ENCODE measurements at regions not wholly inside any gene's neighbourhood (a gene's known extent, or its start where the extent isn't known, plus 50 kb on each side); places are given as distances from the start of the nearest gene placed in this dataset.

DNA sequence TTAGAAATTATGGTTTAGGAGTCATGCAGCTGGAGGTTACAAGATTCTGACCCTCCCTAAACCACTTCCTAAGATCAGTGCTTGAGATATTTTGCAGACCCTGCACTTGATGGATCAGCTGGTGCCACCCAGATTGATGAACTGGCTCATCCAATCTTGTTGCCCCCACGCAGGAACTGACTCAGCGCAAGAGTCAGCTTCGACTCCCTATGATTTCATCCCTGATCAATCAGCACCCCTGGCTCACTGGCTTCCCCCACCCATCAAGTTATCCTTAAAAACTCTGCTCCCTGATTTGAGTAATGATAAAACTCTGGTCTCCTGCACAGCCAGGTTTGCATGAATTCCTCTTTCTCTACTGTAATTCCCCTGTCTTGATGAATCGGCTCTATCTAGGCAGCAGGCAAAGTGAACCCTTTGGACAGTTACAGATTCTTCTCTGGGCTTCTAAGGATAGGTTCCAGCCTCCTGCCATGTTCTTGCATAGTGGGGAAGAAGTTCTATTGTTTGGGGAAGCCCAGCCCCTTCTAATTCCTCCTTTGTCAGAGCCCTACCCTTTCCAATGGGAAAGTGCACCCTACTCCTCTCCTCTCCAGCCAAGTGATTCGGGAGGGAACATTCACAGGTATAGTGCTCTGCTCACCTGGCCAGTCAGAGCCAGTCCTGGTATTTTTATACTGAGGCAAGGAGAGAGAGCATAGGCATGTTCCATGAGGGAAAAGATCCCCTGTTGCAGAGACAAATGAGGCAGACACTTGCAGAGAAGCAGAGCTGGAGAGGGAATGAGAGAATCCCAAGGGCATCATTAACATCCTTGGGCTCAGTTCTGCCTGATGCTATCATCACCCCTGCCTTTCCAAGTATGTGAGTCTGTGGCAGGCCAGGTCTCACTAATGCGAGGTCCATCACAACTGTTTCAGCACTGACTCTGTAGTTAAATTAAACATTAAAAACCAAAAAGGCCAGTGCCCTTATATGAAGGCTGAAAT, 224.4 kb upstream of the GALNT17 start:
- no peak for DNase-seq (ENCODE audit: low read depth)
- TF ChIP-seq CTCF (IDR thresholded peaks at IDR 0.05; ENCODE audit: control insufficient read depth, extremely low read depth, insufficient read depth): no peak
- no peak overlapping the region for H3K4me3 ChIP-seq (ENCODE audit: low read depth, low read length)

GRCh38 chr7:70913924-70914323, 218.0 kb upstream of the GALNT17 start:
- no peak overlapping the region for H3K4me3 ChIP-seq (ENCODE audit: low read depth, low read length)
- TF ChIP-seq CTCF (IDR thresholded peaks at IDR 0.05; ENCODE audit: control insufficient read depth, extremely low read depth, insufficient read depth): no peak
- no peak for DNase-seq (ENCODE audit: low read depth)

DNA sequence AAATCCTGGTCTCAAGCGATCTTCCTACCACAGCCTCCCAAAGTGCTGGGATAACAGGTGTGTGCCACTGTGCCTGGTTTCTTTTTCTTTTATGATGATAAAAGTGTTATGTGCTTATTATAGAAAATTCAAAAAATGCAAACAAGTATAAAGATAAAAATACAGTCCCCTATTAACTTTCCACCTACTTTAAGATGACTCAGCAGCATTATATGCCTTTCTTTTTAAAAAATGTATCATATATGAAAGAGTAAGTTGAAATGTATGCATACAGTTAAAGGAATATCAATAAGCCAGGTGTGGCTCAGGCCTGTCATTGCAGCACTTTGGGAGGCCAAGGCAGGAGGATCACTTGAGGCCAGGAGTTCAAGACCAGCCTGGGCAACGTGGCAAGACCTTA, 216.9 kb upstream of the GALNT17 start:
- H3K4me3 ChIP-seq (ENCODE audit: low read depth, low read length): no peak overlapping the region
- no peak for DNase-seq (ENCODE audit: low read depth)
- TF ChIP-seq CTCF (IDR thresholded peaks at IDR 0.05; ENCODE audit: control insufficient read depth, extremely low read depth, insufficient read depth): no peak

GRCh38 chr7:70919481-70920073, 212.4 kb upstream of the GALNT17 start:
- H3K4me3 ChIP-seq (ENCODE audit: low read depth, low read length): no peak overlapping the region
- TF ChIP-seq CTCF (IDR thresholded peaks at IDR 0.05; ENCODE audit: control insufficient read depth, extremely low read depth, insufficient read depth): no peak
- DNase-seq (ENCODE audit: low read depth): no peak

DNA sequence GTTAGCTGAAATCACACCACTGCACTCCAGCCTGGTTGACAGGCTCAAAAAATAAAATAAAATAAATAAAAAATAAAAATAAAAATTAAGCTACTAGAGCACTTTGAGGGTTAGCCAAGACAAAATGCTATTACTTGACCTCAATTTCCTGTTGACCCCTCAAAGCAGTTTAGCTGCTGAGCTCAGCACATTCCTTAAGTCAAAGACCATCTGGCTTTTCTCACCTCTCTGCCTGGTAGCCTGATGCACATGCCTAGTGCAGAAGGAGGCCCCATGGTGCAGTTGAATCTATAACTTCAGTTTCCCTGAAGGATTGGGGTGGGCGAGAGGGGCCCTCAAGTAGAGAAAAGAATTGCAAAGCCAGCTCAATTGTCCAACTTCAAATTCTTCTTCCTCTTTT, 211.1 kb upstream of the GALNT17 start:
- H3K4me3 ChIP-seq (ENCODE audit: low read depth, low read length): no peak overlapping the region
- DNase-seq (ENCODE audit: low read depth): no peak

DNA sequence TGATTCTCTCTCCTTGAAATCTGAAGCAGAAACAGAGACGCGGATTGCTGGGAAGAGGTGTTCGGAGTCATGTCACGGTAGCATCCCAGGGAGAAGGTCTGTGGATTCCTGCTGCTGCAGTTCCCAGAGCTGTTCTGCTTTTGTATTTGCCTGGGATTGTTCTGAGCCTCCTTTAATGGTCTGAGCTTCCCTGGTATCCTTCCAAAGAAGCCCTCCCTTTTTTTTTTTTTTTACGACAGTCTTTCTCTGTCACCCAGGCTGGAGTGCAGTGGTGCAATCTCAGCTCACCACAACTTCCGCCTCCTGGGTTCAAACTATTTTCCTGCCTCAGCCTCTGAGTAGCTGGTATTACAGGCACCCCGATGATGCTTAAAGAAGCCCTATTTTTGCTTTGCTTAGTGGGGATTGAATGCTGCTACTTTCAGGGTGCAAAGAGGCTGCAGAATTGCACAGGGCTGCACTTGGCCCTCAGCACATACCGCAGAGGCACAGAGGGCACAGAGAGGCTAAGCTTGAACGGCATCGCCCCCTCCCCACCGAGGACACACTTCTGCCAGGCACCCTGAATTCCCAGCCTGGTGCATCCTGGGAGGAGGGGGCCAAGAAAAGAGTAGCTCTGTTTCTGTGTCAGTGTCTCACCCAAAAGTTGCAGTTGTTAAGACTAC, 208.6 kb upstream of the GALNT17 start:
- no peak overlapping the region for H3K4me3 ChIP-seq (ENCODE audit: low read depth, low read length)
- no peak for TF ChIP-seq CTCF (IDR thresholded peaks at IDR 0.05; ENCODE audit: control insufficient read depth, extremely low read depth, insufficient read depth)
- no peak for DNase-seq (ENCODE audit: low read depth)

More for the DNA sequence above, 211.1 kb upstream of the GALNT17 start:
- no peak for TF ChIP-seq CTCF (IDR thresholded peaks at IDR 0.05; ENCODE audit: control insufficient read depth, extremely low read depth, insufficient read depth)
